ENCODE measurements at regions not wholly inside any gene's neighbourhood (a gene's known extent, or its start where the extent isn't known, plus 50 kb on each side); places are given as distances from the start of the nearest gene placed in this dataset.

- no peaks in the 10 kb centered on the region for H3K9me3 ChIP-seq
- peak overlapping the region in 1 of 2 donors; percentile 59 for H3K27ac ChIP-seq
- peak; percentile 68 for DNase-seq
- TF ChIP-seq POLR2A (IDR thresholded peaks at IDR 0.05) (no peak), CTCF (IDR thresholded peaks at IDR 0.05) (no peak)
- no peak overlapping the region for H3K4me3 ChIP-seq
- no peaks in the 10 kb centered on the region for H3K27me3 ChIP-seq
- WGBS, 2 donors, result 35 to 57% methylated on average over 10 of the region's 10 CpGs
- peaks cover 78% of the 10 kb centered on the region for H3K4me1 ChIP-seq
- H3K36me3 ChIP-seq (ENCODE audit: low read depth, missing control alignments), result no peaks in the 10 kb centered on the region
- intact Hi-C loops (cut with DNase I; ENCODE audit: low total_unique reads), result no loop called here
Observed at GRCh38 chr16:85363881-85364280, 249.2 kb upstream of the GSE1 start.

GRCh38 chr16:85364323-85365040 is 248.6 kb upstream of the GSE1 start:
- no peak overlapping the region for H3K4me3 ChIP-seq
- H3K36me3 ChIP-seq (ENCODE audit: low read depth, missing control alignments), result no peaks in the 10 kb centered on the region
- no peaks in the 10 kb centered on the region for H3K9me3 ChIP-seq
- no peaks in the 10 kb centered on the region for H3K27me3 ChIP-seq
- peaks cover 80% of the 10 kb centered on the region for H3K4me1 ChIP-seq
- TF ChIP-seq POLR2A (IDR thresholded peaks at IDR 0.05) (no peak), CTCF (IDR thresholded peaks at IDR 0.05) (no peak)
- intact Hi-C loops (cut with DNase I; ENCODE audit: low total_unique reads), result no loop called here
- WGBS, 2 donors, result 82 to 86% methylated on average over 17 to 21 of the region's 21 CpGs
- no peak for DNase-seq
- peak overlapping the region; percentile 59 to 74 for H3K27ac ChIP-seq

GRCh38 chr16:85365120-85365519 is 248.0 kb upstream of the GSE1 start:
- intact Hi-C loops (cut with DNase I; ENCODE audit: low total_unique reads), result no loop called here
- Histone ChIP-seq H3K27me3 (no peaks in the 10 kb centered on the region), H3K36me3 (ENCODE audit: low read depth, missing control alignments) (no peaks in the 10 kb centered on the region), H3K4me3 (no peak overlapping the region), H3K9me3 (no peaks in the 10 kb centered on the region), H3K4me1 (peaks cover 83% of the 10 kb centered on the region), H3K27ac (peak overlapping the region; percentile 59 to 74)
- peak; percentile 57 for DNase-seq
- no peak for TF ChIP-seq CTCF (IDR thresholded peaks at IDR 0.05)
- no peak for TF ChIP-seq POLR2A (IDR thresholded peaks at IDR 0.05)
- 56 to 69% methylated on average over 11 of the region's 11 CpGs for WGBS, 2 donors

GRCh38 chr16:85366031-85366763 is 246.9 kb upstream of the GSE1 start:
- 64 to 83% methylated on average over 12 to 22 of the region's 22 CpGs for WGBS, 2 donors
- intact Hi-C loops (cut with DNase I; ENCODE audit: low total_unique reads), result no loop called here
- H3K27me3 ChIP-seq, result no peaks in the 10 kb centered on the region
- TF ChIP-seq POLR2A (IDR thresholded peaks at IDR 0.05) (no peak), CTCF (IDR thresholded peaks at IDR 0.05) (no peak)
- peak overlapping the region; percentile 59 to 74 for H3K27ac ChIP-seq
- peaks cover 94% of the 10 kb centered on the region for H3K4me1 ChIP-seq
- no peak for DNase-seq
- no peaks in the 10 kb centered on the region for H3K36me3 ChIP-seq (ENCODE audit: low read depth, missing control alignments)
- no peak overlapping the region for H3K4me3 ChIP-seq
- H3K9me3 ChIP-seq, result no peaks in the 10 kb centered on the region
